Tibial nerve (tissue), 4 donors: ENCODE measurements at regions not wholly inside any gene's neighbourhood (a gene's known extent, or its start where the extent isn't known, plus 50 kb on each side); places are given as distances from the start of the nearest gene placed in this dataset.

Experiments
- DNase-seq, 2 donors: peaks; one replicate each; pipeline ENCODE4 v3.0.0-alpha.2; 2019; ENCODE audit warnings: low spot score in 2 of 2
- H3K27ac ChIP-seq, 4 donors: fragments of 200-600 bp; sonication (generic) in 3 of 4; one replicate each; pipeline ENCODE4 v1.5.1; 2017 to 2019; ENCODE audit warnings: mild to moderate bottlenecking in 1 of 4
- H3K27me3 ChIP-seq, 2 donors: fragments of 200-600 bp; sonication (generic) in 1 of 2; one replicate each; pipeline versions ENCODE4 v1.5.1 to v1.6.0; 2017 to 2019
- H3K36me3 ChIP-seq, 3 donors: fragments of 200-600 bp; sonication (generic); one replicate each; pipeline ENCODE4 v1.5.1; 2018 to 2019
- H3K4me1 ChIP-seq, 4 donors: fragments of 200-600 bp; sonication (generic) in 3 of 4; one replicate each; pipeline ENCODE4 v1.5.1; 2017 to 2019
- H3K4me3 ChIP-seq, 4 donors: fragments of 200-600 bp; sonication (generic) in 3 of 4; one replicate each; pipeline ENCODE4 v1.5.1; 2017 to 2019; ENCODE audit warnings: mild to moderate bottlenecking in 1 of 4, moderate library complexity in 1 of 4
- H3K9me3 ChIP-seq, 4 donors: fragments of 200-600 bp; sonication (generic) in 3 of 4; one replicate each; pipeline ENCODE4 v1.5.1; 2017 to 2019
- CTCF ChIP-seq, 5 experiments: fragments of 200-600 bp in 3 of 5; fragments of 450-650 bp in 2 of 5; sonication (generic) in 3 of 5; IDR thresholded peaks; one replicate each; pipeline ENCODE4 v1.5.1; 2016 to 2019; ENCODE audit warnings: antibody characterized with exemption in 5 of 5, mild to moderate bottlenecking in 3 of 5, moderate library complexity in 2 of 5
- EP300 ChIP-seq, 2 donors: sonication (generic); formaldehyde crosslinking; IDR thresholded peaks; one replicate each; pipeline ENCODE4 v1.6.1; 2017; ENCODE audit warnings: antibody characterized with exemption in 2 of 2, mild to moderate bottlenecking in 1 of 2
- POLR2A ChIP-seq, 2 donors: fragments of 450-650 bp; IDR thresholded peaks; one replicate each; pipeline ENCODE4 v1.6.1; 2017; ENCODE audit warnings: antibody characterized with exemption in 2 of 2, mild to moderate bottlenecking in 2 of 2, moderate library complexity in 2 of 2
- WGBS, 2 donors: methylation state at CpG; one replicate each; pipeline ENCODE4 v1.1.5; 2018; 5-methylcytosine and 5-hydroxymethylcytosine counted together

- Histone ChIP-seq H3K27ac (no peak overlapping the region), H3K9me3 (no peaks in the 10 kb centered on the region), H3K36me3 (peaks cover 0 to 3% (median 0%) of the 10 kb centered on the region in 3 donors), H3K4me3 (no peak overlapping the region), H3K4me1 (peaks cover 0 to 13% (median 0%) of the 10 kb centered on the region in 4 donors), H3K27me3 (no peaks in the 10 kb centered on the region)
- no peak for DNase-seq
- WGBS, 2 donors: 25 to 32% methylated on average over 3 of the region's 3 CpGs
- TF ChIP-seq POLR2A (IDR thresholded peaks at IDR 0.05): no peak
Measured at GRCh38 chr11:91164452-91164822, 941.6 kb upstream of the CHORDC1 start.

- H3K27ac ChIP-seq: peak overlapping the region in 1 of 4 donors; percentile 40
- TF ChIP-seq CTCF (IDR thresholded peaks at IDR 0.05): no peak
- TF ChIP-seq EP300 (IDR thresholded peaks at IDR 0.05): no peak
- no peak for TF ChIP-seq POLR2A (IDR thresholded peaks at IDR 0.05)
- peaks cover 0 to 3% (median 0%) of the 10 kb centered on the region in 3 donors for H3K36me3 ChIP-seq
- no peaks in the 10 kb centered on the region for H3K27me3 ChIP-seq
- H3K9me3 ChIP-seq: no peaks in the 10 kb centered on the region
- WGBS, 2 donors: 15 to 17% methylated on average over 2 of the region's 2 CpGs
- H3K4me3 ChIP-seq: no peak overlapping the region
- H3K4me1 ChIP-seq: peaks cover 0 to 13% (median 0%) of the 10 kb centered on the region in 4 donors
- no peak for DNase-seq
Measured at GRCh38 chr11:91163619-91164451, 941.0 kb upstream of the CHORDC1 start.

- TF ChIP-seq CTCF (IDR thresholded peaks at IDR 0.05) (no peak), EP300 (IDR thresholded peaks at IDR 0.05) (no peak), POLR2A (IDR thresholded peaks at IDR 0.05) (no peak)
- no peak overlapping the region for H3K27ac ChIP-seq
- no peaks in the 10 kb centered on the region for H3K27me3 ChIP-seq
- H3K4me3 ChIP-seq: no peak overlapping the region
- 45 to 63% methylated on average over 1 of the region's 1 CpG for WGBS, 2 donors
- peaks cover 0 to 13% (median 0%) of the 10 kb centered on the region in 4 donors for H3K4me1 ChIP-seq
- H3K9me3 ChIP-seq: no peaks in the 10 kb centered on the region
- no peak for DNase-seq
- peaks cover 0 to 3% (median 0%) of the 10 kb centered on the region in 3 donors for H3K36me3 ChIP-seq
Measured at GRCh38 chr11:91160661-91161060, 937.8 kb upstream of the CHORDC1 start.

GRCh38 chr11:91158891-91159537 is 936.2 kb upstream of the CHORDC1 start:
- Histone ChIP-seq H3K36me3 (no peaks in the 10 kb centered on the region), H3K27me3 (no peaks in the 10 kb centered on the region), H3K9me3 (no peaks in the 10 kb centered on the region), H3K27ac (no peak overlapping the region), H3K4me1 (peaks cover 0 to 6% (median 0%) of the 10 kb centered on the region in 4 donors), H3K4me3 (no peak overlapping the region)
- TF ChIP-seq EP300 (IDR thresholded peaks at IDR 0.05) (no peak), CTCF (IDR thresholded peaks at IDR 0.05) (no peak), POLR2A (IDR thresholded peaks at IDR 0.05) (no peak)
- 90 to 91% methylated on average over 3 of the region's 3 CpGs for WGBS, 2 donors
- DNase-seq: no peak

- no peak overlapping the region for H3K27ac ChIP-seq
- H3K9me3 ChIP-seq: peaks cover 0 to 2% (median 0%) of the 10 kb centered on the region in 4 donors
- DNase-seq: no peak
- WGBS, 2 donors: 47 to 64% methylated on average over 1 of the region's 1 CpG
- no peaks in the 10 kb centered on the region for H3K4me1 ChIP-seq
- H3K27me3 ChIP-seq: no peaks in the 10 kb centered on the region
- no peak overlapping the region for H3K4me3 ChIP-seq
- H3K36me3 ChIP-seq: no peaks in the 10 kb centered on the region
- no peak for TF ChIP-seq EP300 (IDR thresholded peaks at IDR 0.05)
- TF ChIP-seq POLR2A (IDR thresholded peaks at IDR 0.05): no peak
- TF ChIP-seq CTCF (IDR thresholded peaks at IDR 0.05): no peak
Measured at GRCh38 chr11:91158297-91158696, 935.4 kb upstream of the CHORDC1 start.
